ENCODE measurements at regions not wholly inside any gene's neighbourhood (a gene's known extent, or its start where the extent isn't known, plus 50 kb on each side); places are given as distances from the start of the nearest gene placed in this dataset.

DNA sequence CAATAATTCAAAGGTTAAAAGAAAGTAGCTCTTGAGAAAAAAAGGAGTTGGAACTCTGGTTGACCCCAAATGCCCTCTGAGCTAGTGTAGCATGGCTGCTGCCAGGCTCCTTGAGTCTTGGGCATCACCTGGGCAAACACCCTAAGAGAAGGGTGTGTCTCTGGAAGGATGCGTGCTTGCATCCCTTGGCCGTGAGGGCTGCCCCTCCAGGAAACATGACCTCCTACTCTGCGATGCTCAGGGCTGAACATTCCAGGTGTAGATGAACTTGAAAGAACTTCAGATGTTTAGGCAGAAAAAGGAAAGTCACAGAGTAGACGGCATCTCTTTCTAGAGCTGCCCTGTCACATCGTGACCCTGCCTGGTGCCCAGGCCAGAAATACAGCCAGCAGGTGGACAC, 189.4 kb upstream of the TCERG1L start:
- no peak for TF ChIP-seq GATA2 (IDR thresholded peaks at IDR 0.05; ENCODE audit: low read depth, low read length)
- TF ChIP-seq GATA3 (IDR thresholded peaks at IDR 0.05; ENCODE audit: low read depth, low read length): no peak

All from SH-SY5Y (cell line).